IMR-90 (cell line): ENCODE measurements at regions not wholly inside any gene's neighbourhood (a gene's known extent, or its start where the extent isn't known, plus 50 kb on each side); places are given as distances from the start of the nearest gene placed in this dataset.

ENCODE experiments used
- ATAC-seq: fragments of 200-7000 bp; cut with Tn5 transposase; 2 replicates; pipeline ENCODE4 v1.9.1; 2020; ENCODE audit warnings: low read depth, mild to moderate bottlenecking, moderate library complexity
- BruUV-seq: library from RNA; stranded (reverse); fragments of 400-500 nt; replicated peaks from 2 replicates; lab custom pipeline; 2021; lab: Mats Ljungman, UMichigan
- CTCF ChIA-PET: fragments of 300-600 bp; formaldehyde crosslinking; extraction: SDS; loops from one replicate; lab custom pipeline; 2021; ENCODE audit warnings: antibody characterized with exemption; lab: Yijun Ruan, JAX
- POLR2A ChIA-PET: fragments of 300-600 bp; sonication (Branson Sonifier 250); formaldehyde crosslinking; loops from one replicate; lab custom pipeline; 2022; ENCODE audit warnings: antibody characterized with exemption; ENCODE audit not compliant: unreplicated experiment; lab: Charles Lee
- DNase-seq: peaks from one replicate; pipeline ENCODE4 v3.0.0; 2013
- H2AFZ ChIP-seq: replicated peaks from 2 replicates; pipeline ENCODE3; 2013; ENCODE audit warnings: low read length, mild to moderate bottlenecking; ENCODE audit not compliant: poor library complexity
- H2AK5ac ChIP-seq: 2 replicates; pipeline ENCODE4 v1.6.1; 2013; ENCODE audit warnings: low read depth, low read length, inconsistent platforms
- H2AK9ac ChIP-seq: replicated peaks from 2 replicates; pipeline ENCODE3; 2013; ENCODE audit warnings: mild to moderate bottlenecking, low read depth, low read length, moderate library complexity; ENCODE audit not compliant: poor library complexity
- H2BK120ac ChIP-seq: 2 replicates; pipeline ENCODE4 v1.6.1; 2013; ENCODE audit warnings: low read depth, low read length, inconsistent platforms
- H2BK15ac ChIP-seq: 3 replicates; pipeline ENCODE4 v1.6.1; 2013; ENCODE audit warnings: low read depth, low read length, inconsistent platforms
- H2BK20ac ChIP-seq: 2 replicates; pipeline ENCODE4 v1.6.1; 2013; ENCODE audit warnings: low read depth, mild to moderate bottlenecking, inconsistent platforms, low read length, moderate library complexity
- H2BK5ac ChIP-seq: 2 replicates; pipeline ENCODE4 v1.6.1; 2013; ENCODE audit warnings: mild to moderate bottlenecking, low read depth, low read length, inconsistent platforms; ENCODE audit not compliant: poor library complexity, severe bottlenecking
- H3K14ac ChIP-seq: replicated peaks from 2 replicates; pipeline ENCODE4 v1.6.1; 2013; ENCODE audit warnings: low read depth, low read length, inconsistent platforms
- H3K18ac ChIP-seq: 2 replicates; pipeline ENCODE4 v1.6.1; 2013; ENCODE audit warnings: low read depth, low read length, control low read depth
- H3K23ac ChIP-seq: 2 replicates; pipeline ENCODE4 v1.6.1; 2013; ENCODE audit warnings: low read depth, low read length, inconsistent platforms
- H3K27ac ChIP-seq: 2 replicates; pipeline ENCODE4 v1.5.1; 2013; ENCODE audit warnings: mild to moderate bottlenecking, control low read depth, low read length; ENCODE audit not compliant: insufficient read depth
- H3K27me3 ChIP-seq: 2 replicates; pipeline ENCODE4 v1.6.1; 2013; ENCODE audit warnings: low read length; ENCODE audit not compliant: control insufficient read depth, insufficient read depth
- H3K36me3 ChIP-seq: 2 replicates; pipeline ENCODE4 v1.6.1; 2013; ENCODE audit warnings: low read length, mixed read lengths; ENCODE audit not compliant: control insufficient read depth, insufficient read depth
- H3K4ac ChIP-seq: 2 replicates; pipeline ENCODE4 v1.6.1; 2013; ENCODE audit warnings: low read depth, low read length, inconsistent platforms
- H3K4me1 ChIP-seq: 2 replicates; pipeline ENCODE4 v1.6.1; 2013; ENCODE audit warnings: low read length, mixed read lengths; ENCODE audit not compliant: control insufficient read depth, insufficient read depth
- H3K4me2 ChIP-seq: 2 replicates; pipeline ENCODE4 v1.6.1; 2013; ENCODE audit warnings: low read depth, mild to moderate bottlenecking, control low read depth, low read length, moderate library complexity
- H3K4me3 ChIP-seq: 2 replicates; pipeline ENCODE4 v1.5.1; 2013; ENCODE audit warnings: low read depth, mild to moderate bottlenecking, control low read depth, low read length, moderate library complexity; ENCODE audit not compliant: insufficient read depth
- H3K56ac ChIP-seq: 2 replicates; pipeline ENCODE4 v1.6.1; 2013; ENCODE audit warnings: low read length, inconsistent platforms; ENCODE audit not compliant: insufficient read depth; ENCODE audit errors: extremely low read depth
- H3K79me1 ChIP-seq, 2 experiments: 2 replicates each; pipeline ENCODE4 v1.6.1; 2013; ENCODE audit warnings: low read length in 2 of 2, inconsistent platforms in 1 of 2, low read depth in 1 of 2
- H3K9ac ChIP-seq: 2 replicates; pipeline ENCODE4 v1.6.1; 2013; ENCODE audit warnings: low read depth, low read length, control low read depth
- H3K9me1 ChIP-seq: 2 replicates; pipeline ENCODE4 v1.6.1; 2013; ENCODE audit warnings: low read length, inconsistent platforms; ENCODE audit not compliant: insufficient read depth
- H3K9me3 ChIP-seq: 2 replicates; pipeline ENCODE4 v1.6.1; 2013; ENCODE audit warnings: low read length; ENCODE audit not compliant: control insufficient read depth, insufficient read depth
- H4K20me1 ChIP-seq: 2 replicates; pipeline ENCODE4 v1.6.1; 2013; ENCODE audit warnings: low read length, inconsistent platforms; ENCODE audit not compliant: insufficient read depth
- H4K5ac ChIP-seq: 2 replicates; pipeline ENCODE4 v1.6.1; 2013; ENCODE audit warnings: mild to moderate bottlenecking, low read depth, low read length, control low read depth
- H4K8ac ChIP-seq, 2 experiments: 2 replicates each; pipeline ENCODE4 v1.6.1; 2013; ENCODE audit warnings: low read depth in 2 of 2, low read length in 2 of 2, control low read depth in 1 of 2, inconsistent platforms in 1 of 2
- H4K91ac ChIP-seq: 2 replicates; pipeline ENCODE4 v1.6.1; 2013; ENCODE audit warnings: low read depth, low read length, inconsistent platforms; ENCODE audit not compliant: insufficient read depth
- BHLHE40 ChIP-seq: fragments of 150-350 bp; IDR thresholded peaks from 2 replicates; pipeline ENCODE4 v1.6.1; 2016; ENCODE audit warnings: mild to moderate bottlenecking, low read depth, low read length
- CEBPB ChIP-seq: IDR thresholded peaks from 2 replicates; pipeline ENCODE4 v1.6.1; 2012; ENCODE audit warnings: low read depth, low read length, improper control_type of control experiment
- CHD1 ChIP-seq: IDR thresholded peaks from 2 replicates; pipeline ENCODE4 v1.6.1; 2012; ENCODE audit warnings: low read depth, low read length, improper control_type of control experiment
- FOS ChIP-seq: fragments of 150-350 bp; IDR thresholded peaks from 2 replicates; pipeline ENCODE4 v1.6.1; 2016; ENCODE audit warnings: low read depth, low read length
- MAFK ChIP-seq: IDR thresholded peaks from 2 replicates; pipeline ENCODE4 v1.6.1; 2012; ENCODE audit warnings: low read depth, low read length, improper control_type of control experiment
- MAZ ChIP-seq: IDR thresholded peaks from 2 replicates; pipeline ENCODE4 v1.6.1; 2012; ENCODE audit warnings: low read depth, mild to moderate bottlenecking, low read length, improper control_type of control experiment, moderate library complexity, borderline replicate concordance
- NFE2L2 ChIP-seq: fragments of 150-350 bp; IDR thresholded peaks from 2 replicates; pipeline ENCODE4 v1.6.1; 2016; ENCODE audit warnings: low read depth, mild to moderate bottlenecking, low read length
- POLR2A ChIP-seq: IDR thresholded peaks from 2 replicates; pipeline ENCODE4 v1.6.1; 2012; ENCODE audit warnings: mild to moderate bottlenecking, low read depth, low read length
- RAD21 ChIP-seq: IDR thresholded peaks from 2 replicates; pipeline ENCODE4 v1.6.1; 2012; ENCODE audit warnings: low read length, improper control_type of control experiment
- RCOR1 ChIP-seq: IDR thresholded peaks from 2 replicates; pipeline ENCODE4 v1.6.1; 2012; ENCODE audit warnings: mild to moderate bottlenecking, low read length, improper control_type of control experiment; ENCODE audit not compliant: insufficient replicate concordance
- RFX5 ChIP-seq: IDR thresholded peaks from 2 replicates; pipeline ENCODE4 v1.8.0; 2012; ENCODE audit warnings: low read depth, mild to moderate bottlenecking, low read length, moderate library complexity
- SMC3 ChIP-seq: fragments of 150-350 bp; IDR thresholded peaks from 2 replicates; pipeline ENCODE4 v1.6.1; 2016; ENCODE audit warnings: low read depth, mild to moderate bottlenecking, antibody characterized with exemption, low read length, moderate library complexity
- USF2 ChIP-seq: fragments of 150-350 bp; IDR thresholded peaks from 2 replicates; pipeline ENCODE4 v1.6.1; 2017; ENCODE audit warnings: mild to moderate bottlenecking, antibody characterized with exemption, low read length, low read depth
- WGBS, 2 experiments: methylation state at CpG; one replicate each; pipeline versions ENCODE4 v1.1.5 to v1.1.7; 2013; ENCODE audit warnings: missing lambda C conversion rate in 2 of 2; ENCODE audit not compliant: insufficient read length in 1 of 2; ENCODE audit errors: extremely low coverage in 2 of 2; 5-methylcytosine and 5-hydroxymethylcytosine counted together
- dilution Hi-C: fragments of 300-500 bp; cut with HindIII; formaldehyde crosslinking; loops from one replicate; pipeline ENCODE4 v1.14.3; 2018; ENCODE audit warnings: low sequenced_read_pairs; ENCODE audit not compliant: unreplicated experiment
- in situ Hi-C: fragments of 300-500 bp; cut with MboI; formaldehyde crosslinking; loops from 3 replicates; pipeline ENCODE4 v1.14.3; 2019; ENCODE audit warnings: low sequenced_read_pairs, inconsistent platforms, mixed read lengths
- intact Hi-C: fragments of 100-400 bp; cut with micrococcal nuclease; formaldehyde crosslinking; loops from 2 replicates; pipeline ENCODE4 v1.10.0; 2022
- TF ChIP-seq, protein P1 (sequence below): fragments of 150-350 bp; IDR thresholded peaks from 2 replicates; pipeline ENCODE4 v1.6.1; 2016; ENCODE audit warnings: low read depth, mild to moderate bottlenecking, low read length, moderate library complexity, borderline replicate concordance

DNA sequence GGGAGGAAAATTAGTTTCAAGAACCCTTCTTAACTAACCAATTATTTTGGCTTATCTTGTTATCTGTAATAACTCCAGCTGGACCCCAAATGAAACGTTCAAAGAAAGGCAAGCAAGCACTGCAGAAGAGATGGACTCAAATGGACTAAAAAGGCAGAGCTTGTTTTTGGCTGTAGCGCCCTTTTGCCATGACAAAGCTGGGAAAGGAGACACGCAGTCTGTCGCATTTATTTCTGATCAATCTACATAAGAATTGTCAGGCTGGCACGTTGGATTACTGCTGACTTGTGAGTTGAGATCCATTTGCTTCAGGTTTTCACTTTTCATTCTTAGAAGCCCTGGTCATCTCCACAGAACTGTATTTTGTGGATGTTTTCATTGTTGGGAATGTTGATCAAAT is 402.9 kb downstream of the TMEM182 start:
- H3K9me3 ChIP-seq: peaks cover 9% of the 10 kb centered on the region
- no peak overlapping the region for H3K23ac ChIP-seq
- H3K14ac ChIP-seq: no peak overlapping the region
- H2BK15ac ChIP-seq: no peak overlapping the region
- intact Hi-C loops (no loop called here), in situ Hi-C loops (loop anchor here (25.0 kb wide), 1 partner anchor 1723 kb away; no protein-coding TSS in a partner anchor), dilution Hi-C loops (no loop called here)
- ATAC-seq (no peak), DNase-seq (no peak)
- no peaks in the 10 kb centered on the region for H3K79me1 ChIP-seq
- H3K36me3 ChIP-seq: no peaks in the 10 kb centered on the region
- no peak overlapping the region for H4K91ac ChIP-seq
- WGBS, 2 experiments: 0% methylated on average over 1 of the region's 5 CpGs; no CpG with 5 or more reads in 1 of the 2 experiments
- H3K4me3 ChIP-seq: no peak overlapping the region
- H3K56ac ChIP-seq: no peak overlapping the region
- no peak overlapping the region for H4K8ac ChIP-seq
- no peak overlapping the region for H3K27ac ChIP-seq
- ChIA-PET CTCF (no interaction called here), POLR2A (no interaction called here)
- TF ChIP-seq FOS (no peak), MAZ (no peak), USF2 (no peak), BHLHE40 (no peak), RFX5 (no peak), POLR2A (no peak), RAD21 (no peak), NFE2L2 (no peak), MAFK (no peak), CHD1 (no peak), RCOR1 (no peak), SMC3 (no peak), CEBPB (no peak)
- TF ChIP-seq, protein P1, sequence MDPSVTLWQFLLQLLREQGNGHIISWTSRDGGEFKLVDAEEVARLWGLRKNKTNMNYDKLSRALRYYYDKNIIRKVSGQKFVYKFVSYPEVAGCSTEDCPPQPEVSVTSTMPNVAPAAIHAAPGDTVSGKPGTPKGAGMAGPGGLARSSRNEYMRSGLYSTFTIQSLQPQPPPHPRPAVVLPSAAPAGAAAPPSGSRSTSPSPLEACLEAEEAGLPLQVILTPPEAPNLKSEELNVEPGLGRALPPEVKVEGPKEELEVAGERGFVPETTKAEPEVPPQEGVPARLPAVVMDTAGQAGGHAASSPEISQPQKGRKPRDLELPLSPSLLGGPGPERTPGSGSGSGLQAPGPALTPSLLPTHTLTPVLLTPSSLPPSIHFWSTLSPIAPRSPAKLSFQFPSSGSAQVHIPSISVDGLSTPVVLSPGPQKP: no peak
- no peaks in the 10 kb centered on the region for H3K9me1 ChIP-seq
- H2AFZ ChIP-seq: no peak overlapping the region
- no peak overlapping the region for H3K4me2 ChIP-seq
- no peak overlapping the region for H3K4ac ChIP-seq
- H3K27me3 ChIP-seq: no peaks in the 10 kb centered on the region
- no peak overlapping the region for H2BK120ac ChIP-seq
- no peaks in the 10 kb centered on the region for H4K20me1 ChIP-seq
- no peaks in the 10 kb centered on the region for H3K4me1 ChIP-seq
- H3K18ac ChIP-seq: no peak overlapping the region
- no peak overlapping the region for H2AK5ac ChIP-seq
- BruUV-seq: no TSS peak
- H2AK9ac ChIP-seq: no peak overlapping the region
- no peak overlapping the region for H2BK5ac ChIP-seq
- no peak overlapping the region for H4K5ac ChIP-seq
- no peak overlapping the region for H2BK20ac ChIP-seq
- no peak overlapping the region for H3K9ac ChIP-seq
